ENCODE measurements at regions not wholly inside any gene's neighbourhood (a gene's known extent, or its start where the extent isn't known, plus 50 kb on each side); places are given as distances from the start of the nearest gene placed in this dataset.

GRCh38 chr10:128596906-128597305 lies 470.7 kb upstream of the MKI67 start:
- DNase-seq, result no peak

- DNase-seq, result no peak
Observed at GRCh38 chr10:128599030-128599429, 472.8 kb upstream of the MKI67 start.

DNA sequence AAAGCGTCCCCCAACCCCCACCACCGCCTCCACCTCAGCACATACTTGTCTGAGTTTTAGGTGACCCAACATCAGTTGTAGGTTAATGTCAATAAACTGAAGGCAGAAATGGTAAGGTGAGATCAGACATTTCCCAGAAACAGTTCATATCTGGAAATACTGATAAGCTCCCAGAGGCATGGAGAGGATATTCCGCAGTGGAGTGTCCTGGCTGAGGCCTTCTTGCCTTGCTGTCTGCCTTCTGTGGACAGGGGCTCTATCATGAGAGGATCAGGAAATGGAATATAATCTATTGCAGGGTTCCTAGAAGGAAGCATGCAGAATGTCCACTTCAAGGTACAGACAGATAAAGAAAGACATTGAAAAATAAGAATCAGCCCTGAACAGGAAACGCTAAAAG lies 473.3 kb upstream of the MKI67 start:
- DNase-seq, result no peak

DNA sequence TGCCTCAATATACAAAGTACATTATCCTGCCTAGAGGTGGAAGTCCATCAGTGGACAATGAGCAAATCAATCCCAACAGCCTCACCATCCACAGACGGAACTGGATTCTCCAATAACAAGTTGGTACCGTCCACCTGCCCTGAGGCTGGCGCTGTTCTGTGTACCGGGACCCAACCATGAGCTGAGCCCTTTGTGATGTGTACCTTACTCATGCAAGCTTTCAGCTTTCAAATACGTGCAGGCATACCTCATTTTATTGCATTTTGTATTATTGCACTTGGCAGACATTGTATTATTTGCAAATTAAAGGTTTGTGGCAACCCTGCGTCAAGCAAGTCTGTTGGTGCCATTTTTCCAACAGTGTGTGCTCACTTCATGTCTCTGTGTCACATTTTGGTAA lies 476.0 kb upstream of the MKI67 start:
- no peak for DNase-seq

DNA sequence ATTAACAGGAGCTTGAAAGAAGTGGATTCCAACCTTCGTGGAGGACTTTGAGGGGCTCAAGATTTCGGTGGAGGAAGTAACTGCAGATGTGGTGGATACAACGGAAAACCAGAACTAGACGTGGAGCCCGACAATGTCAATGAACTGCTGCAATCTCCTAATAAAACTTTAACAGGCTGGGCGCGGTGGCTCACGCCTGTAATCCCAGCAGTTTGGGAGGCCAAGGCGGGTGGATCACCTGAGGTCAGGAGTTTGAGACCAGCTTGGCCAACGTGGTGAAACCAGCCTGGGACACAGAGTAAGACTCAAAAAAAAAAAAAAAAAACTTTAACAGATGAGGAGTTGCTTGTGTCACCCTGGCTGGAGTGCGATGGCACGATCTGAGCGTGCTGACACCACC lies 477.8 kb upstream of the MKI67 start:
- DNase-seq, result no peak

GRCh38 chr10:128605180-128605579 lies 479.0 kb upstream of the MKI67 start:
- no peak for DNase-seq

DNA sequence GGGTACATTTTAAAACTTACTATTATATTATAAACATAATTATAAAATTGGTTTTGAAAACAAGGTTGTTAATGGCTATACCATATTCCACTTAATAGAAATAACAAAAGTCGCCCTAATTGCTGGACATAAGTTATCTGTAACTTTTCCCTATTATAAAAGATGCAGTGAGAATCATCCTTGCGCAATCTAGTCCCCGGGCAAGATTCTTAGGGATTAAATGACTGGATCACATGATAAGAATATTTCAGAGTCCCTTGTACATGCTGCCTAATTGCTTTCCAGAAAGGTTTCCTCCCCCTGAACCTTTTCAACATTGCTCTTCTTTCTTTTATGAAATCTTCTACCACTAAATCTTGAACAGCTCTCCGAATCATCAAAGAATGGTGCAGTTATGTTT lies 479.8 kb upstream of the MKI67 start:
- no peak for DNase-seq

DNA sequence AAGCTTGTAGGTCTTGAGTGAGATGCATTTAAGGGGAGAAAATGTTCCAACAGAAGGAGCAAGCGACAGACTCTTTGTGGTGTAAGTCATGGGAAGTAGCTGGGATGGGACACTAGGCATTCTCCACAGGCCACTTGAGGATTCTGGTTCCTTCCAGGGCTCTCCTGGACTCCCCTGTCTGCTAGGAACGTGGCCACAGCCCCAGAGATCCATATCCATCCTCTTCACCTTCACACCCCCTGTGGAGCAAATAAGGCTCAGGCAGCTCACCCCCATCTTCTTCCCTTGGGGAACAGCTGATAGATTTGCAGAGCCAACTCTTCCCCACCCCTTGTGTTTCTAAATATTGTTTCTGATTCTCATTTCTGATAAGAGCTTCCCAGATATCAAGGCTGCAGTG lies 482.6 kb upstream of the MKI67 start:
- no peak for DNase-seq

- no peak for DNase-seq
Observed at GRCh38 chr10:128609460-128609859, 483.2 kb upstream of the MKI67 start.

- DNase-seq, result no peak
Observed at GRCh38 chr10:128610113-128610512, 483.9 kb upstream of the MKI67 start.

- no peak for DNase-seq
Observed at GRCh38 chr10:128612195-128612594, 486.0 kb upstream of the MKI67 start.

- no peak for DNase-seq
Observed at GRCh38 chr10:128612631-128613030, 486.4 kb upstream of the MKI67 start.

DNA sequence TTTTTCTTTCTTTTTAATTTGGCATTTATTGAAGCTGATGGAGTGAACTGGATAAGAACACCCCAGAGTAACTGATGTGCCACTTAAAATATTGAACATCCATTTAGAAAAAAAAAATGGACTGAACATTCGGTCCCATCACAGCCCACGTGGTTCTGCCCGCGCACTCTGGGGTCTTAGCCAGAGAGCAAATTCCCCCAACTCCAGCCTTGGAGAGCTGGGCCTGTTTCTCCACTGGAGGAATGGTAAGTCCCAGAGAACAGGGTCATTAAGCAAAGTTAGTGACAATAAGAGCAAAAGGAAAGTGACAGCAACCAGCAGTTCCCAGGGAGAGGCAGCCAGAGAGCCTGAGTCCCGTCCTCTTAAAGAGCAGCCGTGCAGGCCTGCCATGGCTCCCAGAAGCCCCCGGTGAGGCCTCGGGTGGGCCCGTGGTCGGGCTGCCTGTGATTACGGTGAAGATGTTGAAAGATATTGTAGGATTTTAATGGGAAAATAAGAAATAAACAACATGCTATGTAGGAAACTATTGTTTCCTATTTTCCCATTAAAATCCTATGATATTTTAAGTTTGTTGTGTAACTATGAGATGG lies 487.9 kb upstream of the MKI67 start:
- no peak for DNase-seq

DNA sequence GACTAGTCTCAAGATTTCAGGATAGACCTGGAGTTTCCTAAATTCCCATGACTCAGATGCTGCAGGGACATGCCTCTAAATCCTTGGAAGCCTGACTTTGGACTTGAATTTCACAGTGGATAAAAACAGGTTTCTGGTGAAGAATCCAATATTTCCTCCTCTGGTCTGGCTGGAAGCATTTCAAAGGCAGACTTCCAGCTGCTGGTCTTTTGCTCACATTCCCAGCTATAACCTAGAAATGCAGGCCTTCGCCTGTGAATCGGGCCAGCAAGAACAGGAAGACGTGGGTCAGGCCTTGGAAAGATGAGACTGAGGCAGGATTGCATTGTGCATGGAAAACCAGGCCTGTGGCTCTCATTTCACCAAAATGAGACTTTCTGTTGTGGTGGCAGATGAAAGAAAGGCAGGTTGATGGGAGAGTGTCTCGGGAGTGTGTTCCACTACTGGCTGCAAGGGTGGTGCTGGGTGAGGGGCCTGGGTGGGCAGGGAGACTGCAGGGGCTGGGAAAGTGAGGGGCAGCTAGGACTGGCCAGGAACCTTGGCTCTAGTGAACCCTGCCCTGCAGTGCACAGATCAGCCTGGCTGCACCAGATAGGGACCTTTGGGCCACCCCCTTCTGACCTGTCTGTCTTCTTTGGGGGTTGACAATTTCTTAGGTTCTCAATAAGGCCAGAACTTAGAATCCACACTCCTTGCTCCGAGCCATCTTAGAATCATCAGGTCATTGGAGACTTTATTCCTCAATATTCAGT lies 488.8 kb upstream of the MKI67 start:
- DNase-seq, result no peak

DNA sequence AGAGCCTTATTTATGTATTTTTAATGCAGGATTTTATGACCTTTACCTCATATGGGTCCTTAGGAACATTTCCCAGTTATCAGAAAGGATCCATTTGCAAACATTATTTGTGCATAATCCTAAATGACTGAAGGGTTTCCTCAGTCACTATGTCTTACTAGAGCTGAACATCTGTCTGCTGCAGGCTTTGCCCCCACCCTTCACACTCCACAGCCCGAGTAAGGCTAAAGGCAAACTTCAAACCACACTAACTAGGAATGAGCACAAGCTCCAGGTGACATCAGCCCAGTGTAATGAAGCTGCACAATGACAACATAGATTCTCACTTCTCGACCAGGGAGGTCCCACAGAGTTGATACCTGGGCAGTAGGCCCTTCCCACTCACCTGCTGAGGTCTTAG lies 491.3 kb upstream of the MKI67 start:
- DNase-seq, result no peak

- no peak for DNase-seq
Observed at GRCh38 chr10:128622706-128623105, 496.5 kb upstream of the MKI67 start.

GRCh38 chr10:128623776-128624175 lies 497.6 kb upstream of the MKI67 start:
- no peak for DNase-seq

DNA sequence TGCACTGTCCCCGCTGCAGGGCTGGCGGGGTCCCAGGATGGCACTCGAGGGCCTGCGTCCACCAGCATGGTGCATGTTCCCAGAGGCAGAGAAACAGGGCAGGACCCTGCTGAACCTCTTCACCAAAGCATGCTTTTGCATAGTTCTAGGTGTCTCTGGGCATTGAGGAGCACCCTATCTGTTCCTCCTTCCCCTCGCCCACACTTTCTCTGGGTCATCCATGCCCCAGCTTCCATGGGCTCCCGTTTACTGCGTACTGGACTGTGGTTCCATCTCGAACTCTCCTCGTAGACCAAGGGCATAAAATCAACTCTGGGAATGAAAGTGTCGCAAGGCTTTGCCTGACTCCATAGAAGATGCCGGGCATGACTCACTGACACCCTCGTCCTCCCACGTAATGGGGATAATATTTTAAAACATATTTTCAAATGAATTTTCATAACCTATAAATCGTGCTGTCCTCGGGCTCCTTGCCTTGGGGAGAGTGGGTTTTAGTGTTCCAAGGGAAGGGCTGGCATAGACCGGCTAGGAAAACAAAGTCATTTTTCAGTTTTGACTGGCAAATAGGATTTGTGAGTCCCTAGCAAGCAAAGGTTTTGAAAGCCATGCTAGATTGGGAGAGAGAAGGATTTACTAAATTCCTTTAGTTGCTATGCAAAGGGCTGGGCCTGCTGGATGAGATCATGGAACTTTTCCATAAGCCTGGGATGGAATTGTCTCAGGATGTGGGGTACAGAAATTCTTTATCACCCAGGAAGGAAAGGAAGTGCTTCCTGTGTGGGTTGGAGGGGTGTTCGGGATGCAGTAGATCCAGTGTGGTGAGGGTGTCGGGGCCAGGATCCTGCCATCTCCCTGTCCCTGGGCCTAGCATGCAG lies 498.7 kb upstream of the MKI67 start:
- DNase-seq, result no peak

DNA sequence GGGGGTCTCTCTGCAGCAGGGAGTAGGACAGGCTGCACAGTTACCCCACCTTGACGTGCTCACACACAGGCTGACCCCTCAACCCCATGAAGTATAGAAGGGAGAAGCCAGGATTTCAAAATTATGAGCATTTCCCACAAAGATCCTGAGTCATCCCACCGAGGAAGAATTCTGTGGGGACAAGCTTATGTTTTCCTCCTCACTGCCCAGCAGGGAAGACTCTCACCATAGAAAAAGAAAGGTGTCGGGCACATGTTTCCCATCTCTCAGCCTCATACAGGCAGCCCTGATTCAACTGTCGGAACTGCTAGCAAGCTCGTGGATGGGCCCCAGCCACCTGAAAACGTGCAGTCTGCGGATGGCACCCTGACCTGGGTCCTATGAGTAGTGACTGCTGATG lies 499.7 kb upstream of the MKI67 start:
- DNase-seq, result no peak

DNA sequence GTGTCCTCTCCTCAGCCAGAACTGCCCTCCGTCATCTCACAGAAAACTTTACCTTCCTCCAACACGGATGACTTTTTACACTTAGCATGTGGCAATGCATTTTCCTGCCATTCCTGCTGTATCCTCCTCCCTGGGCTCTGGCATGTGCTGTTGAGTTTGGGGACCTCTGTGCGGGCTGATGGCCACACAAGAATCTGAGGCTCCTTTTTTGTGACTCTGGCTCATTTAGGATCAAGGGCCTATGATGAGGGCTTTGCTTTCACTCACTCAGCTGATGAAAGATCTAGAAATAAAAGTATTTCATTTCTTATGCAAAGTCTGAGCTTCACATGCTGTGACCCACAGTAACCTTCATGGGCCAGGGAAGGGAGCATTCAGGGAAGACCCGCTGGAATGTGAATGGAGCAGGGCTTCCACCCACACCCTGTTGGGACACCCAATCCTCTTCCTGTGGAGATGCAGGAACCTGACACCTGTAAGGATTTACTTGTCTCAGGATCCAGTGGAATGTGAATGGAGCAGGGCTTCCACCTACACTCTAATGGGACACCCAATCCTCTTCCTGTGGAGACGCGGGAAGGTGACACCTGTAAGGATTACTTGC lies 500.3 kb upstream of the MKI67 start:
- no peak for DNase-seq

DNA sequence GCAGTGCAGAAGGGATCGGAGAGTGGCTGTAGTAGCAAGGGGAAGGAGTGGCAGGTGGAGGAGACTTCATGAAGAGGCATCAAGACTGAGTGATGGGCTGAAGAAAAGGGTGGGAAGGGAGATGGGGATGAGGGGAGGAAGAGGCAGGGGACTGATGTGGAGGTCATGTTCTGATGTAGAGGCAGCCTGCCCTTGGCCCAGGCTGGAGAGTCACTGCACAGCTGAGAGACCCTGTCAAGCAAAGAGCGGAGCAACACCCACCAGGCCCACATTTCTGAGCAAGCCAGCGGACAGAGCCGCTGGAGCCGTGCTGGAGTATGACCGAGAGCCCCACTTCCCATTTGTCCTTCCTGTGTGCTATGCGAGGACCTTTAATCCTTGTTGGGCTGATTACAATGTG lies 501.6 kb upstream of the MKI67 start:
- no peak for DNase-seq

DNA sequence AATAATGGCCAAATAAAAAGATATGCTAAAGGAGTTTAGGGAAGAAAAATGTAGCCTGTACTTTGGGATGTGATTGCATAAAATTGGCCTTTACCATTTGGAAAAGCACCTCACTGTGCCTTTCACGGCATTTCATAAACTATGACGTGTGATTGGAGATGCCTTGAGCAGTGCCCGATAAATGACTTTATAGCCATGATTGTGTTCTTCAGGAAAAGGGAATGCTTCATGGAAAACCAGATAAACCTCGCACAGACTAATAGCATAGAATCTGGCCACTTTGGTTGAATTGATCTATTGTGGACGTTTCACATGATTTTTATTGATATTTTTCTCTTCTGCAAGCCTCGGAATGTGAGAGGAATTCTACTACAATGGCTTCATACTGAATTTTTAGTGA lies 502.0 kb upstream of the MKI67 start:
- DNase-seq, result no peak

Measured in EL (cell line).